ENCODE measurements at regions not wholly inside any gene's neighbourhood (a gene's known extent, or its start where the extent isn't known, plus 50 kb on each side); places are given as distances from the start of the nearest gene placed in this dataset.

GRCh38 chr3:176769547-176770190 is 427.6 kb downstream of the TBL1XR1 start:
- no peak overlapping the region for H3K4me3 Mint-ChIP-seq
- no peak overlapping the region for H3K27ac Mint-ChIP-seq
- peaks cover 26% of the 10 kb centered on the region for H3K9me3 Mint-ChIP-seq
- DNase-seq, result no peak
- no peaks in the 10 kb centered on the region for H3K4me1 Mint-ChIP-seq (ENCODE audit: low read depth)
- intact Hi-C loops (cut with micrococcal nuclease), result no loop called here
- ChIA-PET POLR2A (no interaction called here), CTCF (no interaction called here)
- no peaks in the 10 kb centered on the region for H3K36me3 Mint-ChIP-seq
- no peaks in the 10 kb centered on the region for H3K27me3 Mint-ChIP-seq

DNA sequence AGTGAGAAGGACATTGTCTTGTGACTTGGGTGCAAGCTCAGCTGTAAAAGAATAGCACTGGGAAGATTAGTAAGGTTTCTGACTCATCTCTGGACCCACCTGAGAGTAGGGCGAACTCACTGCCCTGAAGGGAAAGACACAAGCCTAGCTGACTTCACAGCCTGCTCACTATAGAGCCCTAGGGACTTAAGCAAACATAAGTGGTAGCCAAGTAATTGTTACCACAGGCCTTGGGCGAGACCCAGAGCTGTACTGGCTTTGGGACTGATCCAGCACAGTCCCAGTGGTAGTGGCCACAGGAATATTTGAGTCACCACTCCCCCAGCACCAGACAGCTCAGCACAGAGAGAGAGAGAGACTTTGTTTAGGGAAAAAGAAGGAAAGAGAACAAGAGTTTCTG is 429.9 kb downstream of the TBL1XR1 start:
- Mint-ChIP-seq H3K9me3 (peaks cover 12% of the 10 kb centered on the region), H3K36me3 (no peaks in the 10 kb centered on the region), H3K4me1 (ENCODE audit: low read depth) (no peaks in the 10 kb centered on the region), H3K4me3 (no peak overlapping the region), H3K27me3 (no peaks in the 10 kb centered on the region), H3K27ac (no peak overlapping the region)
- intact Hi-C loops (cut with micrococcal nuclease), result no loop called here
- CTCF ChIA-PET, result no interaction called here
- DNase-seq, result no peak
- POLR2A ChIA-PET, result no interaction called here

DNA sequence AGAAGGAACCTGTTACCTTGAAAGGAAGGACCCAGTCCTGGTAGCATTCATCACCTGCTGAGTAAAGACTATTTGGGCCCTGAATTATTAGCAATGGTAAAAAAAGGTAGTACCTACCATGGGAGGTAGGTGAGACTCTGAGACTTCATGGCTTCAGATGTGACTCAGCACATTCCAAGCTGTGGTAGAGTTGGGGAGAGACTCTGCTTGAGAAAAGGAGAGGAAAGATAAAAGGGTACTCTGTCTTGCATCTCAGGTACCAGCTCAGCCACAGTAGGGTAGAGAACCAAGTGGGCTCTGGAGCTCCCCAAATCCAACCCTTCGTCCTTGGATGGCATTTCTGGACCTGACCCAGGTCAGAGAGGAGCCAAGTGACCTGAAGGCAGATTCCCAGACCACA is 430.4 kb downstream of the TBL1XR1 start:
- DNase-seq, result no peak
- intact Hi-C loops (cut with micrococcal nuclease), result no loop called here
- Mint-ChIP-seq H3K36me3 (no peaks in the 10 kb centered on the region), H3K4me1 (ENCODE audit: low read depth) (no peaks in the 10 kb centered on the region), H3K4me3 (no peak overlapping the region), H3K27me3 (no peaks in the 10 kb centered on the region), H3K9me3 (peaks cover 9% of the 10 kb centered on the region), H3K27ac (no peak overlapping the region)
- ChIA-PET CTCF (no interaction called here), POLR2A (no interaction called here)

DNA sequence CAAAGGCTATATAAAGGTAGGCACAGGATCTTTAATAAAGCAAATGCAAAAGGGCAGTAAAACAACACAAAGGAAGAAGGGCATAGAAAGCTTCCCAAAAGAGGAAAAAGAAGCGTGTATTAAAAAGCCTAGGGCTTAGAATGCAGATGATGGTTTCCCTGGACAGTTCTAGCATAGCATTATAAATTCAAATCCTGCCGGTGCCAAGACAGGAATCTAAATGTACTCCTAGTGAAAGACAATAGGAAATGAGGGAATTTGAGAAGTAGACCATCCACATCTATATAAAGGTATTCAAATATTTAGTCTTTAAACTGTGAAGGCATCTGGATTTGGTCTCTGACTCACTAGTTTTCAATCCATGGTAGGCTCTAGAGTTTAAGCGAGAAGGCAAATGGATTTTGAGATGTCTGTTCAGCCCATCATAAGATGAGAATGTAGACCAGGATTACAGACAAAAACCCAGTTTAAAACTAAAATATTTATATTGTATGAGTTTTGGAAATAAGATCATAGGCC is 431.8 kb downstream of the TBL1XR1 start:
- H3K9me3 Mint-ChIP-seq, result peaks cover 9% of the 10 kb centered on the region

GRCh38 chr3:176759815-176760506 is 437.3 kb downstream of the TBL1XR1 start:
- DNase-seq, result no peak
- intact Hi-C loops (cut with micrococcal nuclease), result no loop called here
- CTCF ChIA-PET, result interaction anchor here (0.9 kb wide), 1 partner anchor 12 kb away, joined by 3 read pairs; no protein-coding TSS in a partner anchor
- Mint-ChIP-seq H3K27ac (no peak overlapping the region), H3K4me3 (no peak overlapping the region), H3K4me1 (ENCODE audit: low read depth) (no peaks in the 10 kb centered on the region), H3K27me3 (no peaks in the 10 kb centered on the region), H3K9me3 (no peaks in the 10 kb centered on the region), H3K36me3 (no peaks in the 10 kb centered on the region)
- POLR2A ChIA-PET, result no interaction called here

More for the DNA sequence above, 431.8 kb downstream of the TBL1XR1 start:
- Mint-ChIP-seq H3K4me1 (ENCODE audit: low read depth) (no peaks in the 10 kb centered on the region), H3K36me3 (no peaks in the 10 kb centered on the region), H3K27ac (no peak overlapping the region), H3K4me3 (no peak overlapping the region), H3K27me3 (no peaks in the 10 kb centered on the region)
- POLR2A ChIA-PET, result no interaction called here
- CTCF ChIA-PET, result no interaction called here
- DNase-seq, result no peak
- intact Hi-C loops (cut with micrococcal nuclease), result no loop called here

- H3K4me3 Mint-ChIP-seq, result no peak overlapping the region
- no peak for DNase-seq
- intact Hi-C loops (cut with micrococcal nuclease), result no loop called here
- no peaks in the 10 kb centered on the region for H3K27me3 Mint-ChIP-seq
- no peaks in the 10 kb centered on the region for H3K9me3 Mint-ChIP-seq
- ChIA-PET POLR2A (no interaction called here), CTCF (no interaction called here)
- no peak overlapping the region for H3K27ac Mint-ChIP-seq
- H3K36me3 Mint-ChIP-seq, result no peaks in the 10 kb centered on the region
- no peaks in the 10 kb centered on the region for H3K4me1 Mint-ChIP-seq (ENCODE audit: low read depth)
Measured at GRCh38 chr3:176757429-176757828, 439.9 kb downstream of the TBL1XR1 start.

GRCh38 chr3:176755977-176756376 is 441.3 kb downstream of the TBL1XR1 start:
- POLR2A ChIA-PET, result no interaction called here
- Mint-ChIP-seq H3K4me1 (ENCODE audit: low read depth) (no peaks in the 10 kb centered on the region), H3K36me3 (no peaks in the 10 kb centered on the region), H3K27me3 (no peaks in the 10 kb centered on the region), H3K4me3 (no peak overlapping the region), H3K27ac (no peak overlapping the region), H3K9me3 (no peaks in the 10 kb centered on the region)
- no peak for DNase-seq
- intact Hi-C loops (cut with micrococcal nuclease), result no loop called here
- CTCF ChIA-PET, result no interaction called here

DNA sequence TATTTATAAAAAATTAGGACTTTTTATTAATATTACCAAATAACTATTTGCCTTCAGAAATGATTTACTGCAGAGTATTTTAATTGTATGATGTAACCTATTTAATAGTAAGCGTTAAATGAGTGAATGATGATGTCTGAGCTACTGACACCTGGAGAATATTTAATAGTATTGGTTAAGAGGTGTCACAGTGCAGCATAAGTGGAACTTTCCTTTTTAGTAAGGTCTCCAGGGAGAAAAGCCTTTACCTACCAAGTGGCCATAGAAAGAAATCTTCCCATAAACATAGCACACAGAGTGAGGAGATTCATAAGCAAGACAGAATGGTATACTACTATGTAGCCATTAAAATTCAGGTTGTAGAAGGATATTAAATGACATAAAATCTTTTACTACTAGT is 441.7 kb downstream of the TBL1XR1 start:
- DNase-seq, result no peak
- no peaks in the 10 kb centered on the region for H3K36me3 Mint-ChIP-seq
- POLR2A ChIA-PET, result no interaction called here
- H3K27me3 Mint-ChIP-seq, result no peaks in the 10 kb centered on the region
- no peak overlapping the region for H3K27ac Mint-ChIP-seq
- CTCF ChIA-PET, result no interaction called here
- no peak overlapping the region for H3K4me3 Mint-ChIP-seq
- intact Hi-C loops (cut with micrococcal nuclease), result no loop called here
- H3K9me3 Mint-ChIP-seq, result no peaks in the 10 kb centered on the region
- H3K4me1 Mint-ChIP-seq (ENCODE audit: low read depth), result no peaks in the 10 kb centered on the region

GRCh38 chr3:176741664-176742047 is 455.6 kb downstream of the TBL1XR1 start:
- Mint-ChIP-seq H3K27ac (no peak overlapping the region), H3K9me3 (no peaks in the 10 kb centered on the region), H3K27me3 (no peaks in the 10 kb centered on the region), H3K4me1 (ENCODE audit: low read depth) (no peaks in the 10 kb centered on the region), H3K36me3 (no peaks in the 10 kb centered on the region), H3K4me3 (no peak overlapping the region)
- CTCF ChIA-PET, result no interaction called here
- POLR2A ChIA-PET, result no interaction called here
- intact Hi-C loops (cut with micrococcal nuclease), result no loop called here
- DNase-seq, result no peak

- Mint-ChIP-seq H3K36me3 (no peaks in the 10 kb centered on the region), H3K27me3 (no peaks in the 10 kb centered on the region), H3K27ac (no peak overlapping the region), H3K4me1 (ENCODE audit: low read depth) (no peaks in the 10 kb centered on the region), H3K4me3 (no peak overlapping the region), H3K9me3 (no peaks in the 10 kb centered on the region)
- CTCF ChIA-PET, result no interaction called here
- POLR2A ChIA-PET, result no interaction called here
- DNase-seq, result no peak
- intact Hi-C loops (cut with micrococcal nuclease), result no loop called here
Measured at GRCh38 chr3:176740906-176741663, 456.2 kb downstream of the TBL1XR1 start.

GRCh38 chr3:176739159-176739558 is 458.1 kb downstream of the TBL1XR1 start:
- no peak for DNase-seq
- intact Hi-C loops (cut with micrococcal nuclease), result no loop called here
- peaks cover 2% of the 10 kb centered on the region for H3K9me3 Mint-ChIP-seq
- peaks cover 2% of the 10 kb centered on the region for H3K27me3 Mint-ChIP-seq
- ChIA-PET POLR2A (no interaction called here), CTCF (no interaction called here)
- H3K36me3 Mint-ChIP-seq, result no peaks in the 10 kb centered on the region
- H3K4me1 Mint-ChIP-seq (ENCODE audit: low read depth), result no peaks in the 10 kb centered on the region
- H3K27ac Mint-ChIP-seq, result no peak overlapping the region
- H3K4me3 Mint-ChIP-seq, result no peak overlapping the region

DNA sequence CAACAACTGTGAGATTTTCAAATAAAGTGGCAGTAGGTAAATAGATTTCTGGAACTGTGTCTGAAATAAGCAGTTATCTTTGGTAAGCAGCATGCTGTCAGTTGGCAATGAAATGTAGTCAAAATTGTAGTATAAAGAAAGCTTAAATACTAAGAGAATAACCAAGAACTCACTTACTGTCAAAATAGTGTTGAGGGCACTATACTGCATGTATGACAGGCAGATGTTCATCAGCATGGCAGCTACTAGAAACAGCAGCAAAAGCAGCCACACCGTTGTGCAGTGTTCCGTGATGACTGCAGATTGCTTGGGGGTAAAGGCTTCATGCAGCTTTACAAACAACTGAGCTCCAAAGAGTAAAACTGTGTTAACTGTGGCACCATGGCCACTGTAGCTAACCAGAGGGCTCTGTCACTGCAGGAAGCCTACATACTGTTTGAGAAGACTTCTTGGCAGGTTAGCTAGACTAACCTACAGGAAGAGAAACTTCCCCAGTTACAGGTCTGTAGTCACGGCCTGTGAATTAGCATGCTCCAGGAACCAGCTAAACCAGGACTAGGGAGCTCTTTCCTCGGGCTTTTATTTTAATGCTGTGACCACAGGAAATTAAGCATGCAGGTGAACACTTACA is 459.7 kb downstream of the TBL1XR1 start:
- ChIA-PET CTCF (no interaction called here), POLR2A (no interaction called here)
- peaks cover 2% of the 10 kb centered on the region for H3K9me3 Mint-ChIP-seq
- H3K36me3 Mint-ChIP-seq, result no peaks in the 10 kb centered on the region
- no peak for DNase-seq
- H3K27me3 Mint-ChIP-seq, result peaks cover 2% of the 10 kb centered on the region
- intact Hi-C loops (cut with micrococcal nuclease), result no loop called here
- no peaks in the 10 kb centered on the region for H3K4me1 Mint-ChIP-seq (ENCODE audit: low read depth)
- no peak overlapping the region for H3K4me3 Mint-ChIP-seq
- H3K27ac Mint-ChIP-seq, result no peak overlapping the region
